ENCODE measurements at regions not wholly inside any gene's neighbourhood (a gene's known extent, or its start where the extent isn't known, plus 50 kb on each side); places are given as distances from the start of the nearest gene placed in this dataset.

DNA sequence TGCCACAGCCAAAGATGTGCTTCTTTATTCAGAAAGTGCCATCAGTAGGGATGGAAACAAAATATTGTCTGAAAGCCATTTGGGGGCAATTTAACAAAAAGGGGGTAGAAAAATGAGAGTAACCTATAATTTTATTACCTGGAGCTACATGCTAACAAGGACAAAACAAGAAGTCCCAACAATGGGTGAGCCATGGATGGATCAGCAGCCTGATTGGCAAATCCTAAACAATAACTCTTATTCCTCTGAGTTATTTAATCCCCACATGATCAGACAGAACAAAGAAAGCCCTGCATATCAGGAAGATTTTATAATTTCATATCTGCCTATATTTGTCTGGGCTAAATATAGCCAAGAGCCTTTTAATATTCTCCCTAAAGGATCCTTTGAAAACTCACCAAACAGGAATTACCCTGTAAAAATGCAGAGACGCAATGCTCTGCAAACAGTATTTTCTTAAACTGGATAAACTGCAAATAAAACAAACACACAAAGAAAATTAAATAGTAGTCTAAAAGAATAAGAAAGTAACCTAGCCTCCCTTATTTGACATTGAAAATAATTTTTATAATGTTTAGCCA is 483.4 kb downstream of the ZNF608 start:
- H2AFZ ChIP-seq (ENCODE audit: insufficient read depth, low read depth, low read length, poor library complexity, severe bottlenecking): no peak overlapping the region
- no peak for DNase-seq
- H3K4me1 ChIP-seq (ENCODE audit: control insufficient read depth in 1 of 2, insufficient read depth in 2 of 2, low read length in 2 of 2): no peaks in the 10 kb centered on the region
- TF ChIP-seq, protein P1, sequence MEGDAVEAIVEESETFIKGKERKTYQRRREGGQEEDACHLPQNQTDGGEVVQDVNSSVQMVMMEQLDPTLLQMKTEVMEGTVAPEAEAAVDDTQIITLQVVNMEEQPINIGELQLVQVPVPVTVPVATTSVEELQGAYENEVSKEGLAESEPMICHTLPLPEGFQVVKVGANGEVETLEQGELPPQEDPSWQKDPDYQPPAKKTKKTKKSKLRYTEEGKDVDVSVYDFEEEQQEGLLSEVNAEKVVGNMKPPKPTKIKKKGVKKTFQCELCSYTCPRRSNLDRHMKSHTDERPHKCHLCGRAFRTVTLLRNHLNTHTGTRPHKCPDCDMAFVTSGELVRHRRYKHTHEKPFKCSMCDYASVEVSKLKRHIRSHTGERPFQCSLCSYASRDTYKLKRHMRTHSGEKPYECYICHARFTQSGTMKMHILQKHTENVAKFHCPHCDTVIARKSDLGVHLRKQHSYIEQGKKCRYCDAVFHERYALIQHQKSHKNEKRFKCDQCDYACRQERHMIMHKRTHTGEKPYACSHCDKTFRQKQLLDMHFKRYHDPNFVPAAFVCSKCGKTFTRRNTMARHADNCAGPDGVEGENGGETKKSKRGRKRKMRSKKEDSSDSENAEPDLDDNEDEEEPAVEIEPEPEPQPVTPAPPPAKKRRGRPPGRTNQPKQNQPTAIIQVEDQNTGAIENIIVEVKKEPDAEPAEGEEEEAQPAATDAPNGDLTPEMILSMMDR (IDR thresholded peaks at IDR 0.05): no peak
- Mint-ChIP-seq H3K9me3 (peaks cover 1 to 9% (median 4%) of the 10 kb centered on the region in 7 donors), H3K4me1 (no peaks in the 10 kb centered on the region), H3K4me3 (no peak overlapping the region), H3K27me3 (ENCODE audit: low read depth in 3 of 3) (no peaks in the 10 kb centered on the region), H3K36me3 (no peaks in the 10 kb centered on the region), H3K27ac (no peak overlapping the region)
- intact Hi-C loops (cut with micrococcal nuclease): no loop called here
- no peaks in the 10 kb centered on the region for H4K20me1 ChIP-seq (ENCODE audit: insufficient read depth, low read length)
- peaks cover 0 to 3% of the 10 kb centered on the region in 2 donors for H3K9me3 ChIP-seq (replicated peaks in 1 of 2; ENCODE audit: control insufficient read depth in 1 of 2, insufficient read depth in 1 of 2, low read length in 2 of 2)
- WGBS (ENCODE audit: insufficient coverage): no CpG with 5 or more reads among the region's 1 CpG
- no peaks in the 10 kb centered on the region for H3K36me3 ChIP-seq (replicated peaks in 1 of 2; ENCODE audit: control insufficient read depth in 1 of 2, insufficient read depth in 2 of 2, low read length in 2 of 2)
- H3K4me2 ChIP-seq (replicated peaks; ENCODE audit: extremely low read depth, low read length, poor library complexity, severe bottlenecking): no peak overlapping the region
- no peaks in the 10 kb centered on the region for H3K27me3 ChIP-seq (ENCODE audit: control insufficient read depth in 2 of 2, insufficient read depth in 2 of 2, low read length in 2 of 2)
- no peak overlapping the region for H3K4me3 ChIP-seq (replicated peaks in 1 of 3; ENCODE audit: low read depth in 2 of 3, low read length in 3 of 3)
- H3K9ac ChIP-seq (ENCODE audit: insufficient read depth, low read length, poor library complexity, severe bottlenecking): no peak overlapping the region
- H3K27ac ChIP-seq (ENCODE audit: low read depth in 1 of 2, low read length in 2 of 2): no peak overlapping the region
- H3K79me2 ChIP-seq (ENCODE audit: insufficient read depth, low read length): no peaks in the 10 kb centered on the region

DNA sequence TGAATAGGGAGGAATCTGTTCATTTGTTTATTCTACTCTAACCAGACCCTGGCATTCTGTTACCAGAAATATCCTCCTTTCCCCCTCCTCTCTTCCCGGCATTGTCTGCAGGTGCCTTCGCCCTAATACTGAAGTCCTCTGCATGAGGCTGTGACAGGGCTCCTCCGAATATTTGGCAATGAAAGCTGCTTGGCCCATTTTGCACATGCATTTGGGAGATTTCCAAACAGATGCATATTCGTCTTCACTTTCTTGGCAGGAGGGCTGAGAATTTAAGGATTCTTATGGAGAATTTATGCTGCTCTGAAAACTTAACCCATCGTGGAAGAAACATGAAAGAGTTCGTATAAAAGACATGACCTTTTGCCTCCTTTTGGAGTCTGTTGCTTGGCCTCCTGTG is 484.0 kb downstream of the ZNF608 start:
- Histone ChIP-seq H2AFZ (ENCODE audit: insufficient read depth, low read depth, low read length, poor library complexity, severe bottlenecking) (no peak overlapping the region), H3K4me3 (replicated peaks in 1 of 3; ENCODE audit: low read depth in 2 of 3, low read length in 3 of 3) (no peak overlapping the region), H3K79me2 (ENCODE audit: insufficient read depth, low read length) (no peaks in the 10 kb centered on the region), H3K9me3 (replicated peaks in 1 of 2; ENCODE audit: control insufficient read depth in 1 of 2, insufficient read depth in 1 of 2, low read length in 2 of 2) (peaks cover 1 to 7% of the 10 kb centered on the region in 2 donors), H4K20me1 (ENCODE audit: insufficient read depth, low read length) (no peaks in the 10 kb centered on the region), H3K4me2 (replicated peaks; ENCODE audit: extremely low read depth, low read length, poor library complexity, severe bottlenecking) (no peak overlapping the region), H3K36me3 (replicated peaks in 1 of 2; ENCODE audit: control insufficient read depth in 1 of 2, insufficient read depth in 2 of 2, low read length in 2 of 2) (no peaks in the 10 kb centered on the region), H3K9ac (ENCODE audit: insufficient read depth, low read length, poor library complexity, severe bottlenecking) (no peak overlapping the region), H3K4me1 (ENCODE audit: control insufficient read depth in 1 of 2, insufficient read depth in 2 of 2, low read length in 2 of 2) (no peaks in the 10 kb centered on the region), H3K27me3 (ENCODE audit: control insufficient read depth in 2 of 2, insufficient read depth in 2 of 2, low read length in 2 of 2) (no peaks in the 10 kb centered on the region), H3K27ac (ENCODE audit: low read depth in 1 of 2, low read length in 2 of 2) (no peak overlapping the region)
- no peak for DNase-seq
- Mint-ChIP-seq H3K4me3 (no peak overlapping the region), H3K4me1 (no peaks in the 10 kb centered on the region), H3K36me3 (no peaks in the 10 kb centered on the region), H3K27ac (no peak overlapping the region), H3K27me3 (ENCODE audit: low read depth in 3 of 3) (no peaks in the 10 kb centered on the region), H3K9me3 (peaks cover 3 to 12% (median 5%) of the 10 kb centered on the region in 7 donors)
- 86% methylated on average over 2 of the region's 6 CpGs for WGBS (ENCODE audit: insufficient coverage)
- TF ChIP-seq, protein P1 (IDR thresholded peaks at IDR 0.05): no peak
- intact Hi-C loops (cut with micrococcal nuclease): no loop called here

Measured in CD14-positive monocyte (primary cell).